ENCODE measurements at regions not wholly inside any gene's neighbourhood (a gene's known extent, or its start where the extent isn't known, plus 50 kb on each side); places are given as distances from the start of the nearest gene placed in this dataset.
"Not testable (repeated sequence)": the region's sequence is repeated elsewhere in the genome, so short reads cannot be mapped to it uniquely, and the experiment has no call there.

DNA sequence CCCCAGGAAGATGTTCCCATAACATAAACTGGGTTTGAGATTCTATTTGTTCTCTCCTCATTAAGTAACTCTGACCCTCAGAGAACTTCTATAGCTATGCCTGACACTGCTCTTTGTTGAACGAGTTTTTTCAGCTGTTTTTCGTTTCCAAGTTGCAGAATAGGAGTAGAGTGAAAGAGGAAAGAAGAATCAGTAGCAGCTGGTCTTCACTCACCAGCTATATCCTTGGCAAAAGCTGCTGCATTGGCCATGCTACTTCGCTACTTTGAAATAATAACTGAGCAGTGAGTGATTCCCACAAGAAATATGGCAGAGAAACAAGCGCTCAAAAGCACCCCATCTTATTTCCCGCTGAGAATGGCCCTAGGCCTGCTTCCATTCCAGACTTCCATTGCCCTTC is 329.0 kb downstream of the ISL1 start (continued):
- TF ChIP-seq, protein P1, sequence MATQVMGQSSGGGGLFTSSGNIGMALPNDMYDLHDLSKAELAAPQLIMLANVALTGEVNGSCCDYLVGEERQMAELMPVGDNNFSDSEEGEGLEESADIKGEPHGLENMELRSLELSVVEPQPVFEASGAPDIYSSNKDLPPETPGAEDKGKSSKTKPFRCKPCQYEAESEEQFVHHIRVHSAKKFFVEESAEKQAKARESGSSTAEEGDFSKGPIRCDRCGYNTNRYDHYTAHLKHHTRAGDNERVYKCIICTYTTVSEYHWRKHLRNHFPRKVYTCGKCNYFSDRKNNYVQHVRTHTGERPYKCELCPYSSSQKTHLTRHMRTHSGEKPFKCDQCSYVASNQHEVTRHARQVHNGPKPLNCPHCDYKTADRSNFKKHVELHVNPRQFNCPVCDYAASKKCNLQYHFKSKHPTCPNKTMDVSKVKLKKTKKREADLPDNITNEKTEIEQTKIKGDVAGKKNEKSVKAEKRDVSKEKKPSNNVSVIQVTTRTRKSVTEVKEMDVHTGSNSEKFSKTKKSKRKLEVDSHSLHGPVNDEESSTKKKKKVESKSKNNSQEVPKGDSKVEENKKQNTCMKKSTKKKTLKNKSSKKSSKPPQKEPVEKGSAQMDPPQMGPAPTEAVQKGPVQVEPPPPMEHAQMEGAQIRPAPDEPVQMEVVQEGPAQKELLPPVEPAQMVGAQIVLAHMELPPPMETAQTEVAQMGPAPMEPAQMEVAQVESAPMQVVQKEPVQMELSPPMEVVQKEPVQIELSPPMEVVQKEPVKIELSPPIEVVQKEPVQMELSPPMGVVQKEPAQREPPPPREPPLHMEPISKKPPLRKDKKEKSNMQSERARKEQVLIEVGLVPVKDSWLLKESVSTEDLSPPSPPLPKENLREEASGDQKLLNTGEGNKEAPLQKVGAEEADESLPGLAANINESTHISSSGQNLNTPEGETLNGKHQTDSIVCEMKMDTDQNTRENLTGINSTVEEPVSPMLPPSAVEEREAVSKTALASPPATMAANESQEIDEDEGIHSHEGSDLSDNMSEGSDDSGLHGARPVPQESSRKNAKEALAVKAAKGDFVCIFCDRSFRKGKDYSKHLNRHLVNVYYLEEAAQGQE (IDR thresholded peaks at IDR 0.05; ENCODE audit: unreplicated experiment) = no peak
- TF ChIP-seq STAT1 (IDR thresholded peaks at IDR 0.05; ENCODE audit: unreplicated experiment) (no peak), ZNF331 (CRISPR knock-in tag; IDR thresholded peaks at IDR 0.05; ENCODE audit: low read depth) (no peak), EZH2phosphoT487 (IDR thresholded peaks at IDR 0.05; ENCODE audit: unreplicated experiment) (no peak)
- TF ChIP-seq, protein P2, sequence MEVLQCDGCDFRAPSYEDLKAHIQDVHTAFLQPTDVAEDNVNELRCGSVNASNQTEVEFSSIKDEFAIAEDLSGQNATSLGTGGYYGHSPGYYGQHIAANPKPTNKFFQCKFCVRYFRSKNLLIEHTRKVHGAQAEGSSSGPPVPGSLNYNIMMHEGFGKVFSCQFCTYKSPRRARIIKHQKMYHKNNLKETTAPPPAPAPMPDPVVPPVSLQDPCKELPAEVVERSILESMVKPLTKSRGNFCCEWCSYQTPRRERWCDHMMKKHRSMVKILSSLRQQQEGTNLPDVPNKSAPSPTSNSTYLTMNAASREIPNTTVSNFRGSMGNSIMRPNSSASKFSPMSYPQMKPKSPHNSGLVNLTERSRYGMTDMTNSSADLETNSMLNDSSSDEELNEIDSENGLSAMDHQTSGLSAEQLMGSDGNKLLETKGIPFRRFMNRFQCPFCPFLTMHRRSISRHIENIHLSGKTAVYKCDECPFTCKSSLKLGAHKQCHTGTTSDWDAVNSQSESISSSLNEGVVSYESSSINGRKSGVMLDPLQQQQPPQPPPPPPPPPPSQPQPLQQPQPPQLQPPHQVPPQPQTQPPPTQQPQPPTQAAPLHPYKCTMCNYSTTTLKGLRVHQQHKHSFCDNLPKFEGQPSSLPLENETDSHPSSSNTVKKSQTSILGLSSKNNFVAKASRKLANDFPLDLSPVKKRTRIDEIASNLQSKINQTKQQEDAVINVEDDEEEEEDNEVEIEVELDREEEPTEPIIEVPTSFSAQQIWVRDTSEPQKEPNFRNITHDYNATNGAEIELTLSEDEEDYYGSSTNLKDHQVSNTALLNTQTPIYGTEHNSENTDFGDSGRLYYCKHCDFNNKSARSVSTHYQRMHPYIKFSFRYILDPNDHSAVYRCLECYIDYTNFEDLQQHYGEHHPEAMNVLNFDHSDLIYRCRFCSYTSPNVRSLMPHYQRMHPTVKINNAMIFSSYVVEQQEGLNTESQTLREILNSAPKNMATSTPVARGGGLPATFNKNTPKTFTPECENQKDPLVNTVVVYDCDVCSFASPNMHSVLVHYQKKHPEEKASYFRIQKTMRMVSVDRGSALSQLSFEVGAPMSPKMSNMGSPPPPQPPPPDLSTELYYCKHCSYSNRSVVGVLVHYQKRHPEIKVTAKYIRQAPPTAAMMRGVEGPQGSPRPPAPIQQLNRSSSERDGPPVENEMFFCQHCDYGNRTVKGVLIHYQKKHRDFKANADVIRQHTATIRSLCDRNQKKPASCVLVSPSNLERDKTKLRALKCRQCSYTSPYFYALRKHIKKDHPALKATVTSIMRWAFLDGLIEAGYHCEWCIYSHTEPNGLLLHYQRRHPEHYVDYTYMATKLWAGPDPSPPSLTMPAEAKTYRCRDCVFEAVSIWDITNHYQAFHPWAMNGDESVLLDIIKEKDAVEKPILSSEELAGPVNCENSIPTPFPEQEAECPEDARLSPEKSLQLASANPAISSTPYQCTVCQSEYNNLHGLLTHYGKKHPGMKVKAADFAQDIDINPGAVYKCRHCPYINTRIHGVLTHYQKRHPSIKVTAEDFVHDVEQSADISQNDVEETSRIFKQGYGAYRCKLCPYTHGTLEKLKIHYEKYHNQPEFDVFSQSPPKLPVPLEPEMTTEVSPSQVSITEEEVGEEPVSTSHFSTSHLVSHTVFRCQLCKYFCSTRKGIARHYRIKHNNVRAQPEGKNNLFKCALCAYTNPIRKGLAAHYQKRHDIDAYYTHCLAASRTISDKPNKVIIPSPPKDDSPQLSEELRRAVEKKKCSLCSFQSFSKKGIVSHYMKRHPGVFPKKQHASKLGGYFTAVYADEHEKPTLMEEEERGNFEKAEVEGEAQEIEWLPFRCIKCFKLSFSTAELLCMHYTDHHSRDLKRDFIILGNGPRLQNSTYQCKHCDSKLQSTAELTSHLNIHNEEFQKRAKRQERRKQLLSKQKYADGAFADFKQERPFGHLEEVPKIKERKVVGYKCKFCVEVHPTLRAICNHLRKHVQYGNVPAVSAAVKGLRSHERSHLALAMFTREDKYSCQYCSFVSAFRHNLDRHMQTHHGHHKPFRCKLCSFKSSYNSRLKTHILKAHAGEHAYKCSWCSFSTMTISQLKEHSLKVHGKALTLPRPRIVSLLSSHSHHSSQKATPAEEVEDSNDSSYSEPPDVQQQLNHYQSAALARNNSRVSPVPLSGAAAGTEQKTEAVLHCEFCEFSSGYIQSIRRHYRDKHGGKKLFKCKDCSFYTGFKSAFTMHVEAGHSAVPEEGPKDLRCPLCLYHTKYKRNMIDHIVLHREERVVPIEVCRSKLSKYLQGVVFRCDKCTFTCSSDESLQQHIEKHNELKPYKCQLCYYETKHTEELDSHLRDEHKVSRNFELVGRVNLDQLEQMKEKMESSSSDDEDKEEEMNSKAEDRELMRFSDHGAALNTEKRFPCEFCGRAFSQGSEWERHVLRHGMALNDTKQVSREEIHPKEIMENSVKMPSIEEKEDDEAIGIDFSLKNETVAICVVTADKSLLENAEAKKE (CRISPR knock-in tag; IDR thresholded peaks at IDR 0.05) = no peak

DNA sequence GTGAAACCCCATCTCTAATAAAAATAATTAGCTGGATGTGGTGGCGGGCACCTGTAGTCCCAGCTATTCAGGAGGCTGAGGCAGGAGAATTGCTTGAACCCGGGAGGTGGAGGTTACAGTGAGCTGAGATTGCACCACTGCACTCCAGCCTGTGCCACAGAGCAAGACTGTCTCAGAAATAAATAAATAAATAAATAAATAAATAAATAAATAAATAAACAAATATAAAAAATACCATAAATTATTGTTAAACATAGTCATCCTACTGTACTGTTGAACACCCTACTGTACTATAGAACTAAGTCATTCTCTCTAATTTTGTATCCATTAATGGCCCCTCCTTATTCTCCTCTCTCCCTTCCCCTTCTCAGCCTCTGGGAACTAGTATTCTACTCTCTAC is 332.2 kb downstream of the ISL1 start:
- not testable (repeated sequence) for H3K27me3 Mint-ChIP-seq (ENCODE audit: insufficient read depth, low read depth, poor library complexity); H3K4me1 ChIP-seq (ENCODE audit: insufficient read depth); H4K20me1 ChIP-seq (replicated peaks; ENCODE audit: insufficient read depth); H3K27ac ChIP-seq (ENCODE audit: low read depth); H3K9me3 Mint-ChIP-seq; H3K4me2 ChIP-seq; H3K27ac Mint-ChIP-seq; ATAC-seq; H3K27me3 ChIP-seq (ENCODE audit: insufficient read depth); H3K4me3 ChIP-seq; H3K4me3 Mint-ChIP-seq; H3K36me3 ChIP-seq (ENCODE audit: insufficient read depth); H3F3A ChIP-seq (replicated peaks; ENCODE audit: low read depth); H3K4me1 Mint-ChIP-seq; H3K79me2 ChIP-seq (replicated peaks; ENCODE audit: insufficient read depth); DNase-seq (ENCODE audit: low spot score); H3K9me2 ChIP-seq (ENCODE audit: insufficient read depth); H3K36me3 Mint-ChIP-seq (ENCODE audit: low read depth); H2AFZ ChIP-seq
